Activated CD4-positive, alpha-beta T cell treated with anti-CD3 and anti-CD28 coated beads, Interleukin-2, amount 50 U/mL, for 24 hours (primary cell): ENCODE measurements at regions not wholly inside any gene's neighbourhood (a gene's known extent, or its start where the extent isn't known, plus 50 kb on each side); places are given as distances from the start of the nearest gene placed in this dataset.

Experiments
- DNase-seq, 2 donors: peaks; one replicate each; pipeline ENCODE4 v3.0.0-alpha.2; 2020; ENCODE audit warnings: low read depth in 1 of 2, low spot score in 1 of 2

DNA sequence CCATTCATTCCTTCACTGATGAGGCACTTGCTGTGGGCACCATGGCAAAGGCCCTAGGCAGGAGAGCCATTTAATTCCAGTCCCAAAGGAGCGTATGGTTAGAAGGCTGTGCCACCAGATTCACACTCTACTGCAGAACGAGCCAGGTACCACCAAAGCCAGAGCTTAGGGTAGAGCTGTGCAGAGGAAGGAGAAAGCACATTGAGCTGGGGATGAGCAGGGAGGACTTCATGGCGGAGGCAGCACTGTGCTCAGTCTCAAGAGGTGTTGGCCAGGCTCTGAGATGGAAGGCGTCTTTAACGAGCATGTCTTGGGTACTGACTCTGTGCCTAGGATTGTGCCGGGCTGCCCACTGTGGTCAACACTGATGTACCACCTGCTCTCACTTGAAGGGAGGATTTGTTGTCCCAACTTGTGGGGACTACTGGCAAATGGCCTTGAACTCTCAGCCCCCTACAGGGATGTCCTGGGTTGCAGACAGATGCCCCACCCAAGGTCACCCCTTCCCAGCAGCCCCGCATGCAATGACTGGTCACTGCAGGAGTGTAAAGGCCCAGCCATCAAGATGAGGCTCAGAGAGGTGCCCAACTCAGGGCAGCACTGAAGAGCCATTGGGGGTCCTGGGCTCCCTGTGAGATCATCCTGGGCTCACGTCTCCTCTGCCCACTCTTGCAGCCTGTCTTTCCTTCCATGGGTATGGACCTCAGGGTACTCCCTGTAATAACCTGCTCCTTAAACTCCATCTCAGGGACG, 251.4 kb downstream of the GLI2 start:
- DNase-seq = no peak

DNA sequence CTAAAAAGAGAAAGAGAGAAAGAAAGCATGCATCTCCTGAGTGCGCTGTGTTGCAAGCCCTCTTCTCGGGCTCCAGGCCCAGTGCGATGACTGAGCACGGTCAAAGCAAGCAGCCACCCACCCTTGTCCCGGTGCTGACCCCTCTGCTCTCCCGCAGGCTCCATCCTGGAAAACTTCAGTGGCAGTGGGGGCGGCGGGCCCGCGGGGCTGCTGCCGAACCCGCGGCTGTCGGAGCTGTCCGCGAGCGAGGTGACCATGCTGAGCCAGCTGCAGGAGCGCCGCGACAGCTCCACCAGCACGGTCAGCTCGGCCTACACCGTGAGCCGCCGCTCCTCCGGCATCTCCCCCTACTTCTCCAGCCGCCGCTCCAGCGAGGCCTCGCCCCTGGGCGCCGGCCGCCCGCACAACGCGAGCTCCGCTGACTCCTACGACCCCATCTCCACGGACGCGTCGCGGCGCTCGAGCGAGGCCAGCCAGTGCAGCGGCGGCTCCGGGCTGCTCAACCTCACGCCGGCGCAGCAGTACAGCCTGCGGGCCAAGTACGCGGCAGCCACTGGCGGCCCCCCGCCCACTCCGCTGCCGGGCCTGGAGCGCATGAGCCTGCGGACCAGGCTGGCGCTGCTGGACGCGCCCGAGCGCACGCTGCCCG, 252.5 kb downstream of the GLI2 start:
- DNase-seq = no peak

DNA sequence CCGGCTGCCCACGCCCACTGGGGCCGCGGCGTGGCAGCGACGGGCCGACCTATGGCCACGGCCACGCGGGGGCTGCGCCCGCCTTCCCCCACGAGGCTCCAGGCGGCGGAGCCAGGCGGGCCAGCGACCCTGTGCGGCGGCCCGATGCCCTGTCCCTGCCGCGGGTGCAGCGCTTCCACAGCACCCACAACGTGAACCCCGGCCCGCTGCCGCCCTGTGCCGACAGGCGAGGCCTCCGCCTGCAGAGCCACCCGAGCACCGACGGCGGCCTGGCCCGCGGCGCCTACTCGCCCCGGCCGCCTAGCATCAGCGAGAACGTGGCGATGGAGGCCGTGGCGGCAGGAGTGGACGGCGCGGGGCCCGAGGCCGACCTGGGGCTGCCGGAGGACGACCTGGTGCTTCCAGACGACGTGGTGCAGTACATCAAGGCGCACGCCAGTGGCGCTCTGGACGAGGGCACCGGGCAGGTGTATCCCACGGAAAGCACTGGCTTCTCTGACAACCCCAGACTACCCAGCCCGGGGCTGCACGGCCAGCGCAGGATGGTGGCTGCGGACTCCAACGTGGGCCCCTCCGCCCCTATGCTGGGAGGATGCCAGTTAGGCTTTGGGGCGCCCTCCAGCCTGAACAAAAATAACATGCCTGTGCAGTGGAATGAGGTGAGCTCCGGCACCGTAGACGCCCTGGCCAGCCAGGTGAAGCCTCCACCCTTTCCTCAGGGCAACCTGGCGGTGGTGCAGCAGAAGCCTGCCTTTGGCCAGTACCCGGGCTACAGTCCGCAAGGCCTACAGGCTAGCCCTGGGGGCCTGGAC, 253.2 kb downstream of the GLI2 start:
- no peak for DNase-seq

DNA sequence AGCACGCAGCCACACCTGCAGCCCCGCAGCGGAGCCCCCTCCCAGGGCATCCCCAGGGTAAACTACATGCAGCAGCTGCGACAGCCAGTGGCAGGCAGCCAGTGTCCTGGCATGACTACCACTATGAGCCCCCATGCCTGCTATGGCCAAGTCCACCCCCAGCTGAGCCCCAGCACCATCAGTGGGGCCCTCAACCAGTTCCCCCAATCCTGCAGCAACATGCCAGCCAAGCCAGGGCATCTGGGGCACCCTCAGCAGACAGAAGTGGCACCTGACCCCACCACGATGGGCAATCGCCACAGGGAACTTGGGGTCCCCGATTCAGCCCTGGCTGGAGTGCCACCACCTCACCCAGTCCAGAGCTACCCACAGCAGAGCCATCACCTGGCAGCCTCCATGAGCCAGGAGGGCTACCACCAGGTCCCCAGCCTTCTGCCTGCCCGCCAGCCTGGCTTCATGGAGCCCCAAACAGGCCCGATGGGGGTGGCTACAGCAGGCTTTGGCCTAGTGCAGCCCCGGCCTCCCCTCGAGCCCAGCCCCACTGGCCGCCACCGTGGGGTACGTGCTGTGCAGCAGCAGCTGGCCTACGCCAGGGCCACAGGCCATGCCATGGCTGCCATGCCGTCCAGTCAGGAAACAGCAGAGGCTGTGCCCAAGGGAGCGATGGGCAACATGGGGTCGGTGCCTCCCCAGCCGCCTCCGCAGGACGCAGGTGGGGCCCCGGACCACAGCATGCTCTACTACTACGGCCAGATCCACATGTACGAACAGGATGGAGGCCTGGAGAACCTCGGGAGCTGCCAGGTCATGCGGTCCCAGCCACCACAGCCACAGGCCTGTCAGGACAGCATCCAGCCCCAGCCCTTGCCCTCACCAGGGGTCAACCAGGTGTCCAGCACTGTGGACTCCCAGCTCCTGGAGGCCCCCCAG, 254.1 kb downstream of the GLI2 start:
- DNase-seq = no peak

DNA sequence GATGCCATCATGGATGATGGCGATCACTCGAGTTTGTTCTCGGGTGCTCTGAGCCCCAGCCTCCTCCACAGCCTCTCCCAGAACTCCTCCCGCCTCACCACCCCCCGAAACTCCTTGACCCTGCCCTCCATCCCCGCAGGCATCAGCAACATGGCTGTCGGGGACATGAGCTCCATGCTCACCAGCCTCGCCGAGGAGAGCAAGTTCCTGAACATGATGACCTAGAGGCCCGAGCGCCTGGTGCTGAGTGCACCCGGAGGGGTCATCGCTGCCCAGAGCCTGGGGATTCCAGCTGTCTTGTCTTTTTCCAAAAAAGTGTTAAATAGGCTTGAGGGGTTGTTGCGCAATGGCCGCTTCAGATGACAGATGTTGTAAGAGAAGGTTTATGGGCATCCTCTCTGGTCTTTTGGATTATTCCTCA, 254.8 kb downstream of the GLI2 start:
- no peak for DNase-seq

DNA sequence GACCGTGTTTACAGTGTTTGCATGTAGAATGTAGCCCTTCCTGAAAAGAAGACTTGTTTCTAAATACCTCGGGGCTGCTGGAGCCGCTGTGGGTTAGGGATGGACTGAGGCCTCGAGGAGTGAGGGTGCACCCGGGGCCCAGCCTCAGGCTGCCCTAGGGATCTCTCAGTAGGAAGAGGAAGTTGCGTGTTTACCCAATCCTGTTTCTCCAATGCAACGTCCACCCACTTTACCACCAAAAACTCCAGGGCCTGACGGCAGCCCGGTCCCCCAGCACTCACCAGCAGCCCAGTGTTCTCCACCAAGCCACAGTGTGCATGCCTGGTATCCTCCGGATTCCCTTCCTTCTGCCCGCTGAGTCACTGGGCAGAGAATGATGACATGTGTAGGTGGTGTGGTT, 255.8 kb downstream of the GLI2 start:
- no peak for DNase-seq

DNA sequence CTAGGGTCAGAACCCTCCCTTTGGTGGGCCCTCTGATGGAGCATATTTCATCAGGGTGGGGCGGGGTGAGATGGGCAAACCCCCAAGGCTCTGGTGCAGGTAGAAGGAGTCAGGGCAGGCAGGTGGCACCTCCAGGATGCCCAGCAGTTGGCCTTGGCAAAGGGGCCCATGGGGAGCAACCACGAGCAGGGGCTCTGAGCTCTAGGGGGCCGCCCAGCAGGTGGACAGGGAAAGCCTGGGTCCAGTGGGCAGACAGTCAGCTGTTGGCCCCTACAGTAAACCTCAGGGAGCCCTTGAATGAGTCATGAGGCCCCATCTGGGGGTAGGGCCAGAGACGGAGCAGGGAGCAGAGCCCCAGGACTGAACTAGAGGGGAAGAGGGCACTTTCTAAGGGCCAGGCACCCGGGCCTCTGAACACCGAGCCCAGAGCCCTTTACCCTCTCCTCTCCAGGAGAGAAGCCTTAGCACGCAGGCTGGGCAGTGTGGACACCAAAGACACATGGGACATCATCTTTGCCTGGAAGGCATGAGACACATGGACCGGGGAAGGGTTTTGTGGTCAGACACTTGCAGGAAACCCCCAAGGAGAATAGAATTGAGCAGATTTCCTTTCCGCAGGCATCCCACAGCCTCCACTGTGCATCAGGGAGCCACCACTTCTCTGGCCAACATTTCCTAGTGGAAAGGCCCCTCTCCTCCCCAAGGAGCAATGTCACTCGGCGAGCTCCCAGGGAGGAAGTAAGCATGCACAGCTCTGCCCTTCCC, 257.3 kb downstream of the GLI2 start:
- no peak for DNase-seq

DNA sequence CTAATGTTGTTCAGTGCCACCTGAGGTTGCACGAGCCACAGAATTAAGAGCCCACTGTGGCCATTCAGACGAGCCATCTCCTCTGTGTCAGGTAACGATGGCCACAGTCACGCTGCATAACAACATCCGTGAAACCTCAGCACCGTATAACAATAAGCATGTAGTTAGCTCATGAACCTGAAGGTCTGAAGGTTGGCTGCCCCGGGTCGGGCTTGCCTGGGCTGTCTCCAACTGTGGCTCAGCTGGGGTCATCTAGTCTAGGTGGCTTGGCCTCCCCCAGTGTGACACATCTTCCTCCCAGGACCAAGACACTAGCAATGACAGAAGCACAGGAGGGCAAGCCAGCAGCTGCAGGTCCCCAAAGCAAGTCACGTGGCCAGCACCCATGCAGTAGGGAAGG, 258.0 kb downstream of the GLI2 start:
- DNase-seq = no peak

DNA sequence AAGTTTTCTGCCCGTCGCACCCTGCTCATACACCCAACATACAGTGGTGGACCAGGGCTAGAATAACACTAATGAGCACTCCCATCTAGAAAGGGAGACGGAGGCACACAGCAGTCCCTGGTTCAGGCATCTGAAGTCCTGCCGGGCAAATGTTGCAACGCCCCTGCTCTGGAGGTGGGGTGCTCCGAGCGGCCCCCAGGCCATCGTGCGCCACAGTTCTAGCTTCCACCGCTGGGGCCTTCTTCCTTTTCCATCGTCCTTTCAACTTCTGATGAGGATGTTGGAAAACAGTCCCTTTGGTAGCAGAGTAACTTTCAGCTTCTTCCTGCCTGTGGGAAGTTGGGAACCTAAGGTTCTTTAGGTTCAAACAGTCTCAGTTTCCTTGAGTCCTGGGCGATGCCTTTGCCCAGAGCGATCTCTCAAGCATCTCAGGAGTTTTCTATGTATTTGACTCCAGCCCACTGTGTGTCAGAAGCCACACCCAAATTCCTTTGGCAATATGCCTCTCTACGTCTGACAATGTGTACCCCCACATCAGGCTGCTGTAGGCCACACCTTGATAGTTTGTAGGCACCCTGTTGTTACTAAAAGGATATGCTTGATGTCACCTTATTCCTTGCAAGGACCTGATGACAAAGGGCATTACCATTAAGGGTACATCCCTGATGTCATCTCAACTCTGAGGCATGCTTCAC, 258.8 kb downstream of the GLI2 start:
- DNase-seq = no peak

DNA sequence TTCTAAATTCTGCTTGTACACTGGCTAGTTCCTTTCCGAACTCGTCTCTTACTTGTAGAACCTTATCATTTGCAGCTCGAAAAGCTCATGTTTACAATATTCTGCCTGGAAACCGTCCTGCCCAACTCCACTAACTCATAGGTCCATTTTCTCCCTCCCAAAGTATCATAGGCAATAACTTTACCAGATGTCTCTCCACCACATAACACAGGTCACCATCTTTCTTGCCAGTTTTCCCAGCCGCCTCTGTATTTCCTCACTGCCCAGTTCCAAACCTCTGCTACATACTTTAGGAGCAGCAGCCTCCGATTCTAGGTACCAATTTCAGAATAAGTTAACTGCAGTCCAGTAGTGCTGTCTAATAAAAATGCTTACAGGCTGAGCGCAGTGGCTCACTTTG, 259.5 kb downstream of the GLI2 start:
- DNase-seq = no peak

DNA sequence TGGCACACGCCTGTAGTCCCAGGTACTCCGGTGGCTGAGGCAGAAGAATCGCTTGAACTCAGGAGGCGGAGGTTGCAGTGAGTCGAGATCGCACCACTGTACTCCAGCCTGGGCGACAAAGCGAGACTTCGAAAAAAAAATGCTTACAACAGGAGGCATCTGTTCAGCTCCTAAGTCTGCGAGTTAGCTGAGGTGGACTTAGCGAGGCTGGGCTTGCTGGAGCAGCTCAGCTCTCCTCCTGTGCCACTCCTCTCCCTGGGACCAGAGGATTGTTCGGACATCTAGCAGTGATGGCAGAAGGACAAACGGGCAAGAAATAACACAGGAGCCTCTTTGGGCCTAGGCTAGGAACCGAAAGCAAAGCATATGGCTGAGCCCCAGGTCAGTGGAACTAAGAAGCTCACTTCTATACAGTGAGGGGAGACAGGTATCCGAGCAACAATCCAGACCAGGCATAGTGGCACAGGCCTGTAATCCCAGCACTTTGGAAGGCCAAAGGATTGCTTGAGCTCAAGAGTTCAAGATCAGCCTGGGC, 260.1 kb downstream of the GLI2 start:
- DNase-seq = no peak

DNA sequence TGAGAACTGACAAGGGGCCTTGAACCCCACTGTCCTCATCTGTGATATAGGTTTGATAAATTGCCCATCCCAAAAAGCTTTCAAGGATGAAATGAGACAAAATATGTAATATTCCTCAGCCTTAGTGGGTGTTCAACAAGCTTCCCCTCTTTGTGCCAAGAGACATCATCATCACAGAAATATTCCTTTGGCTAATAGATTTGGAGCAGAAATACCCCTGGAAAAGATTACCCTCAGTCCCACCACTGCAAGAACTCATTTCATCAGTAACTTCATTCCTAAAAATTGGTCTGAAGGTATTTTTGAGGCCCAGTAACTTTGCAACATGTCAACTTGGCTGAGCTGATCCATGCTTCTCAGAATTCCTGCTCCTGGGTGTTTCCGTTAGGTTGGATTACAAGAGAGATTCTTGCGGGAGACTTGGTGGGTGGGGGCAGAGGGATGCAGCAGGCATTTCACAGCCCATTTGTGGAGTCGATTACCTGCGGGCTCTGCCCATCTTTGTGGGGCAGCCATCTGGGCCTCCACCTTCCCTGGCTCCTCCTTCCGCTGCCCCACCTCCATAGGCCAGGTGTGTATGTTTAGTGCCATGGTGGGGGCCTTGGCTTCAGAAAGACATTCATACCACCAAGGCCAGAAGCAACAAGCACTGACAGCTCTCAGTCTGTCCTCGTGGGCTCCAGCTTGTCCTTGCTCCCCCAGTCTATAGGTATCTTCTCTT, 263.9 kb downstream of the GLI2 start:
- no peak for DNase-seq

DNA sequence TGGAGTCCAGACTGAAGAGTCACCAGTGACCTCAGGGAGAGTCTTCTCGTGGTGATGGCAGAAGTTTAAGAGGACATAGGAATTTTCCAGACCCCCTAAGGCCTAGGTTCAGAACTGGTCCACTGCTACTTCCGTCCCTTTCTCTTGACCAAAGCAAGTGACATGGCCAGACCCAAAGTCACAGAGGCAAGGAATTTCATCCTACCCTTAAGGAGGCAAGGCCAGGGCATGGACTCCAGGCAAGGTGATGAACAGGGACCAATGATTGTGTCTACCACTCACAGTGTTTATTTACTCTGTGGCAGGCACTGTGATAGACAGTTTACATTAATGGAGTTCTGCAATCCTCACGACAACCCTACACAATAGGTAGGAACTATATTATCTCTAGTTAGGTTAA, 265.1 kb downstream of the GLI2 start:
- DNase-seq = no peak

DNA sequence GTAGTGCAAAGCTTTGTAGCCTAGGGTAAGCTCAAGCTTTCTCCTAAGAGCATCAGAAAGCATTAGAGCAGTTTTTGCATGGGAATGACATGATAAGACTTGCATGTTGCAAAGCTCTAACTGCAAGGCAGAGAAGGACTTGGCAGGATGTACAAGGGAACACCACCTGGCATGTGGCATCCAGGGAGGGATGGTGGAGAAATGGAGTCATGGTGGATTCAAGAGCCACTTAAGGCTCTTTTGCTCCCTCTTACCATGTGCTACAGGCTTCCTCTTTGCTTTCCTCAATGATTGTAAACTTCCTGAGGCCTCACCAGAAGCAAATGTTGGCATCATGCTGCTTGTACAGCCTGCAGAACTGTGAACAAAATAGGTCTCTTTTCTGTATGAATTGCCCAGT, 266.0 kb downstream of the GLI2 start:
- DNase-seq = no peak

DNA sequence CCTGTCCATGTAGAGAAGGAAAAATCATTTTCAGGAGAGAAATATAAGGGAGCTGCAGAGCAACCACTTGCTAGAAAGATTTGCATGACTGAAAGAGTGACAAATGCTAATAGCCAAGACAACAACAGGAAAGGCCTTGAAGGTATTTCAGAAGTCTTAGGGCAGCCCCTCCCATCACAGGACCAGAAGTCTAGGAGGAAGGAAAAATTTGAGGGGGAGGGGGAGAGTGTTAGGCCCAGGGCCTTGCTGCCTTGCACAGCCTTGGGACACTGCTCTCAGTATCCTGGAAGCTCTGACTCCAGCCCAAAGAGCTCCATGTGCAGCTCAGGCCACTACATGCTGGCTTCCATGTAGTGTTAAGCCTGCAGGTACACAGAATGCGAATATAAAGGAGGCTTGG, 266.9 kb downstream of the GLI2 start:
- no peak for DNase-seq

DNA sequence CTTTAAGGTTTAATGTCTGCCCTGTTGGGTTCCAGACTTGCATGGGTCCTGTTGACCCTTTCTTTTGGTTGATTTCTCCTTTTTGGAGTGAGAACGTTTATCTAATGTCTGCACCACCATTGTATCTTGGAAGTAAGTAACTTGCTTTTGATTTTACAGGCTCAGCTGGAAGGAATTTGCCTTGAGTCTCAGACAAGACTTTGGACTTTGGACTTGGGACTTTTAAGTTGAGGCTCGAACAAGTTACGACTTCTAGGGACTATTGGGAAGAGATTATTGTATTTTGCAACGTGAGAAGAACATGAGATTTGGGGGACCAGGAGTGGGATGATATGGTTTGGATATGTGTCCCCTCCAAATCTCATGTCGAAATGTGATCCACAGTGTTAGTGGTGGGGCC, 267.7 kb downstream of the GLI2 start:
- DNase-seq = no peak

DNA sequence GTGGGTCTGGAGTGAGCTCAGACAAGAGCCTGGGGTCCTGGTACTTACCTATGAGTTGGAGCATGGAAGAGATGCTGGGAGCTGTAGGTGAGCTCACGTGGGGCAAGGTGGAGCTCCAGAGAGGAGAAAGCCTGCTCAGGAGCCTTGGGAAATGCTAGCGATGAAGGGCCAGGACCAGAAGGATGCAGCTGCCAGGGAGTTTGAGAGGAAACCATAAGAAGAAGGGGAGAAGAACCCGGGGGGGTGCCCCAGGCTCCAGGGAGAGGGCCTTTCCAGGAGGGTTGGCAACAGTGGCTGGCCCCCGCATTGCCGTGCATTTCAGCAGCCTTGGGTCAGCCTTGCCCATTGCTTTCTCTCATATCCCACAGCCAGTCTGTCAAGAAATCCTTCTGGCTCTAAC, 268.7 kb downstream of the GLI2 start:
- no peak for DNase-seq

DNA sequence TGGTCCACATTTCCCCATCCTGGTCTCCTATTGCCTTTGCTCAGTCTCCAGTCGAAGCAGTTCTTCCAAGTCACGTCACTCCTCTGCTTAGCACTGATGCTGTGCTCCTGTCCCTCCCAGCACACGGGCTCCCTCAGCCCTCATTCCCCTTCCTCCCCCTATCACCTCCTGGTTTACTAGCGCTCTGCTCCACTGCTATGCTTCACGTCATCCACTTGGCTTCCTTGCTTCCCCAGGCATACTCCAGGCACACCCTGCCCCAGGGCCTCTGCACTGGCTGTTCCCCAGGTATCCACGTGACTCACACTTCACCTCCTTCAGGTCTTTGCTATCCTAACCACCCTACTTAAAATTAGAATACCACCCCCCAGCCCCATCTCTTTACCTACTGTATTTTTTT, 269.3 kb downstream of the GLI2 start:
- DNase-seq = no peak

DNA sequence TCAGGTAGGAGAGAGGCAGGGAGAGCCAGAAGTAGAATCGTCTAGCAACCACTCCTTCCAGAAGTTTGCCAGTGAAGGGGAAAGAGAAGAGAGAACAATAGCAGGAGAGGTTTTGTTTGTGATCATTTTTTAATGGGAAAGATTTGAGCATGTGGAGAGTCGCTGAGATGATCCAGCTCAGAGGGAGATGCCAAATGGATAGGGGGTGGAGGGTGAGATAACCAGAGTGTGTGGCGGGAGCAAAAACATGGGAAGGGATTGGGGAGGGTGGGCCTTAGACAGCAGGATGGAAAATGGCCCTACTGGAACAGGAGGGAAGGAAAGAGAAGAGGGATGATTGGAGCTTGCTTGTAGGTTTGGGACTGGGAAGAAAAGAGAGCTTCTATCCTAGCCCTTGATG, 269.8 kb downstream of the GLI2 start:
- DNase-seq = no peak
